Body of pancreas (tissue), 4 donors: ENCODE measurements at regions not wholly inside any gene's neighbourhood (a gene's known extent, or its start where the extent isn't known, plus 50 kb on each side); places are given as distances from the start of the nearest gene placed in this dataset.

Experiments
- CTCF ChIP-seq, 7 experiments: fragments of 450-650 bp in 4 of 7; fragments of 200-600 bp in 3 of 7; sonication (generic) in 3 of 7; IDR thresholded peaks; one replicate each; pipeline ENCODE4 v1.5.1; 2016 to 2019; ENCODE audit warnings: antibody characterized with exemption in 7 of 7
- POLR2A ChIP-seq, 3 donors: fragments of 450-650 bp; IDR thresholded peaks; one replicate each; pipeline ENCODE4 v1.6.1; 2016; ENCODE audit warnings: antibody characterized with exemption in 3 of 3, mild to moderate bottlenecking in 2 of 3

DNA sequence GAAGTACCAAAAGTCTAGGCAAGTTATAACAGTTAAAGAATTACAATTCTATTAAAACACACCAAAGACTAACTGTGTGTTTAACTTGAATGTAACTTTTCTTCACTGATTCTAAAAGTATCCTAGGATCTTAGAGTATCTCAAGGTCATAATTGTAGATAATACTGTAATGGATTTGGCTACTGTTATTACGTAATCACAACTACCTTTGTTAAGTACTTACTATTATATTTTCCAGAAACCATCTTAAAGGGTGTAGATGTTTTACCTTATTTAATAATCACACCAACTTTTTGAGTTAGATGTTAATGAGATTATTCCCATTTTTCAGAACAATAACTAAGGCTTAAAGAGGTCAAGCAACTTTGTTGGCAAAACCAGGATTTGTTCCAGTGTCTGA lies 161.3 kb upstream of the REG3A start:
- TF ChIP-seq POLR2A (IDR thresholded peaks at IDR 0.05) = no peak
- no peak for TF ChIP-seq CTCF (IDR thresholded peaks at IDR 0.05)
